ENCODE measurements at regions not wholly inside any gene's neighbourhood (a gene's known extent, or its start where the extent isn't known, plus 50 kb on each side); places are given as distances from the start of the nearest gene placed in this dataset.

DNA sequence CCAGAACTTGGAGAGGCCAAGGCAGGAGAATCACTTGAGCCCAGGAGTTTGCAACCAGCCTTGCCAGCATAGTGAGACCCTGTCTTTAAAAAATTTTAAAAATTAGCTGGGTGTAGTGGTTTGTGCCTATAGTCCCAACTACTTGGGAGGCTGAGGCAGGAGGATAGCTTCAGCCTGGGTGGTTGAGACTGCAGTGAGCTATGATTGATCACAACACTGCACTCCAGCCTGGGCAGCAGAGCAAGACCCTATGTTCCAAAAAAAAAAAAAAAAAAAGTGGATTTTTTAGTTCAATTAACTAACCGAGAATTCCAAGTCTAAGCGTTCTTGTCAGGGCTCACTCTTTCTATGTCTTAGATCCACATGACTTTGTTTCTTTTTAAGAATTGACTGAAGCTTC is 130.3 kb upstream of the NRIP1 start:
- no peak overlapping the region for H3K4me3 Mint-ChIP-seq (ENCODE audit: low read depth)
- DNase-seq (ENCODE audit: low spot score), result no peak
- no peak overlapping the region for H3K27ac Mint-ChIP-seq
- no peaks in the 10 kb centered on the region for H3K27me3 Mint-ChIP-seq (ENCODE audit: low read depth)
- intact Hi-C loops (cut with micrococcal nuclease), result no loop called here
- H3K9me3 Mint-ChIP-seq, result no peaks in the 10 kb centered on the region
- H3K4me1 Mint-ChIP-seq (ENCODE audit: low read depth), result no peaks in the 10 kb centered on the region
- no peaks in the 10 kb centered on the region for H3K36me3 Mint-ChIP-seq (ENCODE audit: low read depth)

DNA sequence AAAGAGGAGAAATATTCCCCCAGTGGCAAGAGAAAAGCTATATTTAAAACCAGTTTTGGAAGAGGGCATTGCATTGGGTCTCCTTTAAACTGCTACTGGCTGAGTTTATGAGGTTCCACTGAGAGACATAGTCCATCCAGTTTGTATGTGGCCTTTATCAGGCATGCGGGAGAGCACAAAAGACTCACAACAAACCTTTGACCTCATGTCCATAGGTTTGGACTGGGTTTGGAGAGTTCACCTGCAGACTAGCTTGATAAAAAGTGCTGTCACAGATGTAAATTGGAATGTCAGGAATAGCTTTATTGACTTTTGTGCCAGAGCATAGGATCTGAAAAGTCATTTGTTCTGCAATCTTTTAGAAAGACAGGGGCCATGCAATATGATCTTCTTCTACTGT is 131.0 kb upstream of the NRIP1 start:
- H3K4me3 Mint-ChIP-seq (ENCODE audit: low read depth), result no peak overlapping the region
- no peaks in the 10 kb centered on the region for H3K27me3 Mint-ChIP-seq (ENCODE audit: low read depth)
- H3K9me3 Mint-ChIP-seq, result no peaks in the 10 kb centered on the region
- H3K36me3 Mint-ChIP-seq (ENCODE audit: low read depth), result no peaks in the 10 kb centered on the region
- H3K27ac Mint-ChIP-seq, result no peak overlapping the region
- no peaks in the 10 kb centered on the region for H3K4me1 Mint-ChIP-seq (ENCODE audit: low read depth)
- intact Hi-C loops (cut with micrococcal nuclease), result no loop called here
- no peak for DNase-seq (ENCODE audit: low spot score)

GRCh38 chr21:15197696-15198095 is 132.9 kb upstream of the NRIP1 start:
- H3K9me3 Mint-ChIP-seq, result no peaks in the 10 kb centered on the region
- H3K27me3 Mint-ChIP-seq (ENCODE audit: low read depth), result no peaks in the 10 kb centered on the region
- no peaks in the 10 kb centered on the region for H3K36me3 Mint-ChIP-seq (ENCODE audit: low read depth)
- H3K4me3 Mint-ChIP-seq (ENCODE audit: low read depth), result no peak overlapping the region
- DNase-seq (ENCODE audit: low spot score), result no peak
- intact Hi-C loops (cut with micrococcal nuclease), result no loop called here
- H3K27ac Mint-ChIP-seq, result no peak overlapping the region
- no peaks in the 10 kb centered on the region for H3K4me1 Mint-ChIP-seq (ENCODE audit: low read depth)

DNA sequence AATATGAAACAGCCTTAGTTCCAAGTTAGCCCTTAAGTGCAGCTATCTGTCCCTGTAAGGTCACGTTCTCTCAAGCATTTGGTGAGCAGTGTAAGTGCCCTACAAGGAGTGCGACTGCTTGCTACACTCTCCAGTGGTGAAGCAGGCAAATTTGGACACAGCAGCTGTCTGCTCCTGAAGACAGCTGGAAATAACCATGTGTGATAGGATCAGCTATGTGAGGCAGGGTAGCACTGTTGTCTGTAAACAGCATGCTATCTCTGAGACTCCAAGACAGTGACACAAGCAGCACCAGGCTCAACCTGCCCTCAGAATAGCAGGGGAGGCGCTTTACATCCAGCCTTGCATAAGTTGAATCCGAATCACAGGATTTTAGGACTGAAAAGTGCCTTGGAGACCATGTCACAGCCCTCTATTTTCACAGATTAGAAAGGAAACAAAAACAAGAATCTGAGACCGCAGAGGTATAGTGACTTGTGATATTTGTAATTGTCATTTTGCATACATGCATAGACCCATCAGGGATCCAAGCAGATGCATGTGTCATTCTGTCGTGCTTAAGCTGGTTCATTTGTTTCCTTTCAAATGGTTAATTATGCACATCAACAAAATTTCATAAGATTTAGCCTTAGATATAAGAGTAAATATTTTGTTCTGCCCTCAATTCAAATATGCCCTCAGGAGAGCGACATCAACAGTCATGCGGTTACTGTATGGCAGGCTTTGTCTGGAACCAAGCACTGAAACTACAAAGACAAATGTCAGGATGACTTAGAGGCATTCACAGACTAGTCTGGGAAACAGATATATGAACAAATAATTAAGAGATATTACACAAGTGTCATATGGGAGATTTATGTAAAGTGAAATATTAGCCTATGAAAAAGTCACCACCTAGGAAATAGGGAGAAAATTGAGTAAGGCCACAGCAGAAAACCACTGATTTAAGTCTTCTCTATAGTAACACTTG is 134.9 kb upstream of the NRIP1 start:
- Mint-ChIP-seq H3K27me3 (ENCODE audit: low read depth) (no peaks in the 10 kb centered on the region), H3K4me3 (ENCODE audit: low read depth) (no peak overlapping the region), H3K9me3 (no peaks in the 10 kb centered on the region), H3K36me3 (ENCODE audit: low read depth) (no peaks in the 10 kb centered on the region), H3K27ac (no peak overlapping the region), H3K4me1 (ENCODE audit: low read depth) (no peaks in the 10 kb centered on the region)
- intact Hi-C loops (cut with micrococcal nuclease), result no loop called here
- no peak for DNase-seq (ENCODE audit: low spot score)

- H3K27ac Mint-ChIP-seq, result no peak overlapping the region
- intact Hi-C loops (cut with micrococcal nuclease), result no loop called here
- H3K27me3 Mint-ChIP-seq (ENCODE audit: low read depth), result peaks cover 3% of the 10 kb centered on the region
- no peak overlapping the region for H3K4me3 Mint-ChIP-seq (ENCODE audit: low read depth)
- no peaks in the 10 kb centered on the region for H3K4me1 Mint-ChIP-seq (ENCODE audit: low read depth)
- DNase-seq (ENCODE audit: low spot score), result no peak
- H3K36me3 Mint-ChIP-seq (ENCODE audit: low read depth), result no peaks in the 10 kb centered on the region
- H3K9me3 Mint-ChIP-seq, result no peaks in the 10 kb centered on the region
Measured at GRCh38 chr21:15203740-15204139, 138.9 kb upstream of the NRIP1 start.

- Mint-ChIP-seq H3K27ac (no peak overlapping the region), H3K27me3 (ENCODE audit: low read depth) (peaks cover 3% of the 10 kb centered on the region)
- intact Hi-C loops (cut with micrococcal nuclease), result no loop called here
Measured at GRCh38 chr21:15204140-15204969, 139.6 kb upstream of the NRIP1 start.

GRCh38 chr21:15204970-15205286 is 140.1 kb upstream of the NRIP1 start:
- H3K4me1 Mint-ChIP-seq (ENCODE audit: low read depth), result no peaks in the 10 kb centered on the region
- no peak overlapping the region for H3K4me3 Mint-ChIP-seq (ENCODE audit: low read depth)
- no peaks in the 10 kb centered on the region for H3K9me3 Mint-ChIP-seq
- H3K27ac Mint-ChIP-seq, result no peak overlapping the region
- H3K27me3 Mint-ChIP-seq (ENCODE audit: low read depth), result peaks cover 3% of the 10 kb centered on the region
- no peaks in the 10 kb centered on the region for H3K36me3 Mint-ChIP-seq (ENCODE audit: low read depth)
- intact Hi-C loops (cut with micrococcal nuclease), result no loop called here
- no peak for DNase-seq (ENCODE audit: low spot score)

More at GRCh38 chr21:15204140-15204969, 139.6 kb upstream of the NRIP1 start:
- Mint-ChIP-seq H3K4me1 (ENCODE audit: low read depth) (no peaks in the 10 kb centered on the region), H3K4me3 (ENCODE audit: low read depth) (no peak overlapping the region), H3K36me3 (ENCODE audit: low read depth) (no peaks in the 10 kb centered on the region), H3K9me3 (no peaks in the 10 kb centered on the region)
- no peak for DNase-seq (ENCODE audit: low spot score)

DNA sequence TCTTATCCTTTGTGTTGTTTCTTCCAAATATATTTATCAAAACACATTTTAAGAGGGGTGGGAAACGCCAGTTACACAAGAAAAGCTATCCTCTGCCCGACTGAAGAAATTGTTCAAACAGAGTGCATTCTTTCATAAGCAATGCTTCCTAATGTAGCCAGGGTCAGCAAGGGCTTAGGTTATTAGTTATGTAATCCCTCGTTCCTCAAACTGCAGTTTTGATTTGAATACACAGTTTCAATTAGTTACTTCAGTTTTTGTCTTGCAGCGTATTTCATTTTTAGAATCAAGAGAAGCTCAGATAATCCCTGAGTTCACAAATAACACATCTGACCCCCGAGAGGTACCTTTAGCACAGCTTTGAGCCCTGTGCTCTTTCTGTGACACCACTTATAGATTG is 141.7 kb upstream of the NRIP1 start:
- Mint-ChIP-seq H3K27ac (no peak overlapping the region), H3K4me1 (ENCODE audit: low read depth) (no peaks in the 10 kb centered on the region), H3K36me3 (ENCODE audit: low read depth) (no peaks in the 10 kb centered on the region), H3K27me3 (ENCODE audit: low read depth) (peaks cover 3% of the 10 kb centered on the region), H3K4me3 (ENCODE audit: low read depth) (no peak overlapping the region), H3K9me3 (no peaks in the 10 kb centered on the region)
- intact Hi-C loops (cut with micrococcal nuclease), result no loop called here
- DNase-seq (ENCODE audit: low spot score), result no peak

- Mint-ChIP-seq H3K36me3 (ENCODE audit: low read depth) (no peaks in the 10 kb centered on the region), H3K27ac (no peak overlapping the region), H3K4me1 (ENCODE audit: low read depth) (no peaks in the 10 kb centered on the region), H3K9me3 (no peaks in the 10 kb centered on the region), H3K4me3 (ENCODE audit: low read depth) (no peak overlapping the region), H3K27me3 (ENCODE audit: low read depth) (peaks cover 3% of the 10 kb centered on the region)
- intact Hi-C loops (cut with micrococcal nuclease), result no loop called here
- no peak for DNase-seq (ENCODE audit: low spot score)
Measured at GRCh38 chr21:15207231-15207630, 142.4 kb upstream of the NRIP1 start.

- H3K27ac Mint-ChIP-seq, result no peak overlapping the region
- peaks cover 3% of the 10 kb centered on the region for H3K27me3 Mint-ChIP-seq (ENCODE audit: low read depth)
- H3K4me3 Mint-ChIP-seq (ENCODE audit: low read depth), result no peak overlapping the region
- H3K36me3 Mint-ChIP-seq (ENCODE audit: low read depth), result no peaks in the 10 kb centered on the region
- intact Hi-C loops (cut with micrococcal nuclease), result no loop called here
- no peaks in the 10 kb centered on the region for H3K9me3 Mint-ChIP-seq
- DNase-seq (ENCODE audit: low spot score), result no peak
- no peaks in the 10 kb centered on the region for H3K4me1 Mint-ChIP-seq (ENCODE audit: low read depth)
Measured at GRCh38 chr21:15207635-15208370, 143.0 kb upstream of the NRIP1 start.

DNA sequence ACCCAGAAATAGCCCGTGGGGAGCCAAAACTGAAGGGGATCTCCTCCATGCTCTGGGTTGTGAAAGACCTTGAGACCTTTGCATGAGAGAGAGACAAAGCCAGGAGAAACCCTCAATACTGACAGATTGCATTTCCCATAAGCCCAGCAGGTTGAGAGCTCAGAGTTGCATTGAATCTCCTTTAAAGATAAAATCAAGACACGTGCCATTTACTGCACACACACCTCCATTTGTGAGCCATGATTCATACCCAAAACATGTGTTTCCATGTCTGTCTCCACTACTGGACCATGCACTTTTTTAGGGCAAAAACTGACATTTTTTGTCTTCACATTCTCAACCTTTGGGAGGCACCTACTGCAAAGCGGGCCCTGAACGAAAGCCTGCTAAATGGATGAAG is 144.0 kb upstream of the NRIP1 start:
- Mint-ChIP-seq H3K27ac (no peak overlapping the region), H3K27me3 (ENCODE audit: low read depth) (peaks cover 3% of the 10 kb centered on the region), H3K4me3 (ENCODE audit: low read depth) (no peak overlapping the region), H3K4me1 (ENCODE audit: low read depth) (no peaks in the 10 kb centered on the region), H3K9me3 (no peaks in the 10 kb centered on the region), H3K36me3 (ENCODE audit: low read depth) (no peaks in the 10 kb centered on the region)
- DNase-seq (ENCODE audit: low spot score), result no peak
- intact Hi-C loops (cut with micrococcal nuclease), result no loop called here

DNA sequence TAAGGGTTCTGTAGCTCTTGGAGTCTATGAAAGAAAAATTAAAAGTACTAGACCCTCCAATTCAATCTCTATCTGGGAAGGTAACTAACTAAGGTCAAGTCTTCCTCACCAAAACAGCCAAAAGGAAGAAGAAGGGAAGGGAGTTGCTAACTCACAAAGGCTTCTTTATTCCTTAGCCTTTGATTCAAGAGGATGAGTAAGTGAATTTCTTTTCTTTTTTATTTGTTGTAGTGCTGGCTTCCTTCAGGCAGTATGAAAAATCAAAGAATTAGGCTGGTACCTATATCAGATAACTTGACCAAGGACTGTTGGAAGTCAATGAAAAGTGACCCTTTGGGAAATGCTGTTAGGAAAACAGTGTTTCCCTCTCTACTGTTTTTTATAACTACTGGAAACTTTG is 144.4 kb upstream of the NRIP1 start:
- intact Hi-C loops (cut with micrococcal nuclease), result no loop called here
- no peak overlapping the region for H3K27ac Mint-ChIP-seq
- no peak for DNase-seq (ENCODE audit: low spot score)
- H3K9me3 Mint-ChIP-seq, result no peaks in the 10 kb centered on the region
- H3K4me1 Mint-ChIP-seq (ENCODE audit: low read depth), result no peaks in the 10 kb centered on the region
- peaks cover 3% of the 10 kb centered on the region for H3K27me3 Mint-ChIP-seq (ENCODE audit: low read depth)
- H3K4me3 Mint-ChIP-seq (ENCODE audit: low read depth), result no peak overlapping the region
- H3K36me3 Mint-ChIP-seq (ENCODE audit: low read depth), result no peaks in the 10 kb centered on the region

All from activated T-helper 2 cell treated with anti-CD3 and anti-CD28 coated beads, Interferon-gamma antibody, Interleukin-2, Interleukin-4, amounts not matched to agents 10 μg/mL and 5 μg/mL and 100 μg/mL, durations not matched to agents 14 hours and 24 hours and 36 hours (primary cell).